ENCODE measurements at regions not wholly inside any gene's neighbourhood (a gene's known extent, or its start where the extent isn't known, plus 50 kb on each side); places are given as distances from the start of the nearest gene placed in this dataset.

DNA sequence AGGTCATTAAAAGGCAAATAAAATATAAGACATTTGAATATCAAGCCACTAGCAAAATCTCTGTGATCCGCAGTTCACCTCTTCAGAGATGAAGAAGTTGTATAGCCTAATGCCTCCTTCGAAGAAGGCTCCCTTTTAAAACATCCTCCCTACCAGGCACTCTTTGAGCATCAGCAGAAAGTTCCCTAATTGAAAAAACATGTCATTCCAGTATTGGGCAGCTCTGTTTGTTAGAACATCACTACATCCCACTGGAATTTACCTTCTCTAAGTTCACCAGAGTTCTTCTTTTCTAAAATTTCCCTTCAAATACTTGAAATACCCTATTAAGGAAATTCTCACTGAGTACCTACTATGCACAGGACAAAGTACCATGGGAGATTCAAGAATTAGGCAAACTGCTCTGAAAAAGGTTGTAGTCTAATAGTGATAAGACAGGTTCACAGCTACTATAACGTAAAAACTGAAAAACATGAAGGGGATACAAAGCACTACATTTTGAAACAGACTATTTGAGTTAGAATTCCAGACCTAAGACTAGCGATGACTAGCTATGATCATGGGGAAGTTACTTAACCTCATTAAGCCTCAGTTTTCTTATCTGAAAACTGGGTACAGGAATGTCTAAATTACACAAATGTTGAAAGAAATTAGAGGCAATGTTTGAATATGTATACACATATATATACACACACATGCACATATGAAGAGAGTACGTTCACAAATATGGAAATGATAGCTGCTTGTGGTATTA lies 128.7 kb downstream of the ELAPOR2 start:
- Histone ChIP-seq H3K27ac (no peak overlapping the region), H3K27me3 (no peaks in the 10 kb centered on the region), H3K9me3 (no peaks in the 10 kb centered on the region), H3K4me3 (no peak overlapping the region), H3K4me1 (peaks cover 0 to 13% (median 5%) of the 10 kb centered on the region in 12 donors), H3K36me3 (peaks cover 0 to 3% (median 0%) of the 10 kb centered on the region in 9 donors)
- DNase-seq (no peak), ATAC-seq (no peak)
- WGBS, 4 donors = 89 to 95% (median 92%) methylated on average over 5 of the region's 5 CpGs
- TF ChIP-seq POLR2A (IDR thresholded peaks at IDR 0.05) = no peak
- TF ChIP-seq, protein P1, sequence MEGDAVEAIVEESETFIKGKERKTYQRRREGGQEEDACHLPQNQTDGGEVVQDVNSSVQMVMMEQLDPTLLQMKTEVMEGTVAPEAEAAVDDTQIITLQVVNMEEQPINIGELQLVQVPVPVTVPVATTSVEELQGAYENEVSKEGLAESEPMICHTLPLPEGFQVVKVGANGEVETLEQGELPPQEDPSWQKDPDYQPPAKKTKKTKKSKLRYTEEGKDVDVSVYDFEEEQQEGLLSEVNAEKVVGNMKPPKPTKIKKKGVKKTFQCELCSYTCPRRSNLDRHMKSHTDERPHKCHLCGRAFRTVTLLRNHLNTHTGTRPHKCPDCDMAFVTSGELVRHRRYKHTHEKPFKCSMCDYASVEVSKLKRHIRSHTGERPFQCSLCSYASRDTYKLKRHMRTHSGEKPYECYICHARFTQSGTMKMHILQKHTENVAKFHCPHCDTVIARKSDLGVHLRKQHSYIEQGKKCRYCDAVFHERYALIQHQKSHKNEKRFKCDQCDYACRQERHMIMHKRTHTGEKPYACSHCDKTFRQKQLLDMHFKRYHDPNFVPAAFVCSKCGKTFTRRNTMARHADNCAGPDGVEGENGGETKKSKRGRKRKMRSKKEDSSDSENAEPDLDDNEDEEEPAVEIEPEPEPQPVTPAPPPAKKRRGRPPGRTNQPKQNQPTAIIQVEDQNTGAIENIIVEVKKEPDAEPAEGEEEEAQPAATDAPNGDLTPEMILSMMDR (IDR thresholded peaks at IDR 0.05) = no peak
- intact Hi-C loops (cut with DNase I) = loop anchor here in 3 of 10 donors (5.0 to 10.0 kb wide), 3 partner anchors 124 to 302 kb away; partner anchors contain the start of gene ELAPOR2 (in 1 of the 3)

DNA sequence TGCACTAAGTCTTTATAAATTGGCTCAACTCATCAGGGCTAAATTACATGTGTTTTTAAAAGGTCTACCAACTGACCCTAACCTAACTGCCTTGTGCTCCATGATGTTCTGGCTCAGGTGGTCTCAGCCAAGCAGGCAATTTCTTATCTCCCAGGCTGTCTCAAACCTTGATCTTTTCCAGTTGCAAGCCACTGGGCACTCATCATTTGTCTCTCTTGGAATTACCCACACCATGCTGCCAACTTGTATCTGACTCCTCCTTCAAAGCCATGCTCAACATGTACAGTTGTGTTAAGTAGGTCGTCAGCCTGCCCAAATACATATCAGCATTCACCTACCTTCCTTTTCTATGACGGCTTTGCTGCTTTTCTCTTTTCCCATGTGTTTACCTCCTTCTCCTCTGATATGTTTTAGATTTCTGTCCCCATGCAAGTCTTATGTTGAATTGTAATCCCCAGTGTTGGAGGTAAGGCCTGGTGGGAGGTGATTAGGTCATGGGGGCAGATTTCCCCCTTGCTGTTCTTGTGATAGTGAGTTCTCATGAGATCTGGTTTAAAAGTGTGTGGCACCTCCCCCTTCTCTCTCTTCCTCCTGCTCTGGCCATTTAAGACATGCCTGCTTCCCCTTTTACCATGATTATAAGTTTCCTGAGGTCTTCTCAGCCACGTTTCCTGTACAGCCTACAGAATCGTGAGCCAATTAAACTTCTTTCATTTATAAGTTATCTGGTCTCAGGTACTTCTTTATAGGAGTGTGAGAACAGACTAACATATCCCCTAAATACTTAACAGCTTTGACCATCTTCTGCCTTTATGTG lies 130.0 kb downstream of the ELAPOR2 start:
- intact Hi-C loops (cut with DNase I) = loop anchor here in 7 of 10 donors (5.0 to 10.0 kb wide), 7 partner anchors 125 to 308 kb away; partner anchors contain the start of genes DMTF1 (in 2 of the 7) and ELAPOR2 (in 2 of the 7)
- Histone ChIP-seq H3K36me3 (peaks cover 0 to 9% (median 0%) of the 10 kb centered on the region in 9 donors), H3K27ac (no peak overlapping the region), H3K4me3 (no peak overlapping the region), H3K9me3 (no peaks in the 10 kb centered on the region), H3K4me1 (peaks cover 0 to 13% (median 5%) of the 10 kb centered on the region in 12 donors), H3K27me3 (no peaks in the 10 kb centered on the region)
- WGBS, 4 donors = 61 to 74% (median 68%) methylated on average over 4 of the region's 4 CpGs
- ATAC-seq (no peak), DNase-seq (no peak)
- no peak for TF ChIP-seq POLR2A (IDR thresholded peaks at IDR 0.05)
- TF ChIP-seq, protein P1 (IDR thresholded peaks at IDR 0.05) = no peak

DNA sequence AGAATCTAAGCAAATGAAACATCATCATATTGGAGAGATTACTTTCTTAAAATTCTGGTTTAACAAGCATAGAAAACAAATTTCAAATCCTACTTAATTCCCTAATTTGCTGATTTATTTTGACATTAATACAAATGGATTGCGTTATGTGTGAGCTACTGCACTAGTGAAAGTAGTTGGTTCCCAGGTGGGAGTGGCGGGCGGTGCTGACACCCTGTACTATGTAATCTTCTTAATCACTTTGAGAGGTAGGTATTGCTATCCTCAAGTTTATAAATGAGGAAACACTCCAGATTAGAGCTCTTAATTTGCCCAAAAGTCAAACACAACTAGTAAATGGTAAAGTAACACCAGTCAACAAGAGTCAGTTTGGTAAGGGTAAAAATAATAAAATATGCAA lies 131.1 kb downstream of the ELAPOR2 start:
- DNase-seq (no peak), ATAC-seq (no peak)
- H3K9me3 ChIP-seq = no peaks in the 10 kb centered on the region
- peaks cover 0 to 10% (median 0%) of the 10 kb centered on the region in 9 donors for H3K36me3 ChIP-seq
- H3K27ac ChIP-seq = no peak overlapping the region
- peaks cover 0 to 13% (median 5%) of the 10 kb centered on the region in 12 donors for H3K4me1 ChIP-seq
- TF ChIP-seq POLR2A (IDR thresholded peaks at IDR 0.05) = no peak
- TF ChIP-seq, protein P1 (IDR thresholded peaks at IDR 0.05) = no peak
- no peaks in the 10 kb centered on the region for H3K27me3 ChIP-seq
- intact Hi-C loops (cut with DNase I) = loop anchor here in 4 of 10 donors (5.0 kb wide), 4 partner anchors 129 to 309 kb away; partner anchors contain the start of genes DMTF1 (in 2 of the 4) and ELAPOR2 (in 1 of the 4)
- no peak overlapping the region for H3K4me3 ChIP-seq
- 95 to 97% (median 97%) methylated on average over 3 of the region's 3 CpGs for WGBS, 4 donors

Measured in heart left ventricle (tissue), 16 donors.